Activated CD4-positive, alpha-beta T cell treated with anti-CD3 and anti-CD28 coated beads, Interleukin-2, amount 10 ng/mL, durations not matched to agents 7 days and 5 days (primary cell): ENCODE measurements at regions not wholly inside any gene's neighbourhood (a gene's known extent, or its start where the extent isn't known, plus 50 kb on each side); places are given as distances from the start of the nearest gene placed in this dataset.

Source experiments
- CTCF ChIA-PET: fragments of 350-600 bp; sonication (Branson Sonifier 250); formaldehyde crosslinking; loops from one replicate; lab custom pipeline; 2021; ENCODE audit warnings: antibody characterized with exemption; lab: Charles Lee
- POLR2A ChIA-PET: fragments of 350-600 bp; sonication (Branson Sonifier 250); formaldehyde crosslinking; loops from one replicate; lab custom pipeline; 2021; ENCODE audit warnings: antibody characterized with exemption; lab: Charles Lee
- DNase-seq: peaks from one replicate; pipeline ENCODE4 v3.0.0-alpha.2; 2020
- H3K27ac Mint-ChIP-seq: one replicate; pipeline ENCODE4 v1.8.0; 2021; ENCODE audit warnings: mild to moderate bottlenecking, moderate library complexity, mixed read lengths
- H3K27me3 Mint-ChIP-seq: one replicate; pipeline ENCODE4 v1.8.0; 2021; ENCODE audit warnings: mixed read lengths
- H3K36me3 Mint-ChIP-seq: one replicate; pipeline ENCODE4 v1.8.0; 2021; ENCODE audit warnings: low read depth, mixed read lengths
- H3K4me1 Mint-ChIP-seq: one replicate; pipeline ENCODE4 v1.8.0; 2021; ENCODE audit warnings: mixed read lengths
- H3K4me3 Mint-ChIP-seq: one replicate; pipeline ENCODE4 v1.8.0; 2021; ENCODE audit warnings: mild to moderate bottlenecking, moderate library complexity, mixed read lengths
- H3K9me3 Mint-ChIP-seq: one replicate; pipeline ENCODE4 v1.8.0; 2021; ENCODE audit warnings: mixed read lengths

DNA sequence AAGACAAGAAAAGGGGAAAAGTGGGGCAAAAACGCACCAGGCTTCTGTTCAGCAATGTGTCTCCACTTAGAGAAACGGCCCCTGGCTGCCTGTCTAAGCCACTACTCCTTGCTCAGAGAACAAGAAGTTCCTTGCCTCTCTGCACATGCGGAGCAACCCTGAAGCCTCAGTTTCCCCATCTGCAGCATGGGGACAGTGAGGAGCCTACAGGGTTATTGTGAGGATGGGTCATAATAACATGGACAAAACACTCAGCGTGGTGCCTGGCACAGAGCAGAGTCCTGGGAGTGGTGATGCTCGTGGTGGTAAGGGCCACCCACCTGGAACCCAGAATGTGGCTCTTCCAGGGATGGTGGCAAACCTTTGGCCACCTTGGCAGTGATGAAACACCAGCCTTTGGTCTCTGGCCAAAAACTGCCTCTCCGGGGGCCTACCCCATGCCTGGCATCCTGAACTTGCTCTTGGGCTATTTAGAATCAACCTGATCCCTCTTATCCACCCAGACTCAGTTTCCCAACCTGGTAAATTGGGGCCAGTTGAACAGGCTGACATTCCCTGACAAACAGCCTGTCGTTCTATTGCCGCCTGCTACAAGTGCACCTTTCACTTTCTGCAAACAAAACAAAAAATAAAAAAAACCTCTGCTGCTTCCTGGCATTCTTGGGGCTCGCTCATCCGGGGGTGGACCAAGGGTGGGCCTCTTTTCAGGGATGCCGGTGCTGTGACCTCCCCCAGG lies 56.5 kb upstream of the DLK1 start:
- Mint-ChIP-seq H3K27ac (no peak overlapping the region), H3K27me3 (peaks cover 39% of the 10 kb centered on the region), H3K4me3 (no peak overlapping the region), H3K4me1 (no peaks in the 10 kb centered on the region), H3K36me3 (no peaks in the 10 kb centered on the region), H3K9me3 (no peaks in the 10 kb centered on the region)
- ChIA-PET POLR2A (no interaction called here), CTCF (interaction anchor here (1.3 kb wide), 1 partner anchor 24 kb away, joined by 3 read pairs; no protein-coding TSS in a partner anchor)
- DNase-seq = no peak

DNA sequence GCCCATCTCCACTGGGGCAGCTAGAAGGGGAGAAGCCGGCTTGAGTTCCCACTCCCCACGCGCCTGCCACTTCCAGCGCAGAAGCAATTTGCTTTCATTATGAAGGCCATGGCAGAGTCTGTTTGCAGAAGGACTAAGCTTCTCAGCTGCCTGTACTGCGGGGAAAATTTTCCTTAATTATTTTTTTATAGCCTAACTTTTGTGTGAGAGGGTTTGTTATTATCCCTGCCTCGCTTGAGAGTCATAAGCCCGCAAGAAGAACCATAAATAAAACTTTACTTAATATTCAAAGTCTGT lies 56.0 kb upstream of the DLK1 start:
- Mint-ChIP-seq H3K4me1 (no peaks in the 10 kb centered on the region), H3K27me3 (peaks cover 41% of the 10 kb centered on the region), H3K4me3 (no peak overlapping the region), H3K9me3 (no peaks in the 10 kb centered on the region), H3K36me3 (no peaks in the 10 kb centered on the region), H3K27ac (no peak overlapping the region)
- ChIA-PET POLR2A (no interaction called here), CTCF (interaction anchor here (1.3 kb wide), 1 partner anchor 25 kb away, joined by 3 read pairs; no protein-coding TSS in a partner anchor)
- no peak for DNase-seq

DNA sequence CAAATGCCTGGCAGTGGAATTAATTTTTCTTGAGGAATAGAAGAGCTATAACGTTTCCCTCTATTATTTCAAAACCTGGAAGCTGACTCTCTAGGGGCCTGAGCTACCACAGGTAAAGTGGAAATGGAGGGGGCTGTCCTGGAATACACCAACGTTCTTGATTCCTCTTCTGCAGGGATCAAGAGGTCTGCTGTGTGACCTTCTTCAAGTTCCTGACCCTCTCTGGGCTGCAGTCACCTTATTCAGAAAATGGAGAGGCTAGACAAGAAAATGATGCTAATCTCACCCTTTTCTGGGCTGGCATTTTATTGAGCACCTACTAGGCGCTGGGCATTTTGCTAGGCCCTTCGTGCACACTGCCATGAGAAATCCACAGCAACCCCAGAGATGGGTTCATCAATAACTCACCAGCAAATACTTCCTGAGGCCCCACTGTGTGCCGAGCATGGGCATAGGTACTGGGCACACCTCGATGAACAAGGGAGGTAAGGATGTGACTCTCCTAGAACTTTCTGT lies 55.2 kb upstream of the DLK1 start:
- Mint-ChIP-seq H3K36me3 (no peaks in the 10 kb centered on the region), H3K9me3 (no peaks in the 10 kb centered on the region), H3K27ac (no peak overlapping the region), H3K4me3 (no peak overlapping the region), H3K4me1 (no peaks in the 10 kb centered on the region), H3K27me3 (peaks cover 41% of the 10 kb centered on the region)
- DNase-seq = no peak
- ChIA-PET POLR2A (no interaction called here), CTCF (interaction anchor here (1.3 kb wide), 1 partner anchor 26 kb away, joined by 3 read pairs; no protein-coding TSS in a partner anchor)

DNA sequence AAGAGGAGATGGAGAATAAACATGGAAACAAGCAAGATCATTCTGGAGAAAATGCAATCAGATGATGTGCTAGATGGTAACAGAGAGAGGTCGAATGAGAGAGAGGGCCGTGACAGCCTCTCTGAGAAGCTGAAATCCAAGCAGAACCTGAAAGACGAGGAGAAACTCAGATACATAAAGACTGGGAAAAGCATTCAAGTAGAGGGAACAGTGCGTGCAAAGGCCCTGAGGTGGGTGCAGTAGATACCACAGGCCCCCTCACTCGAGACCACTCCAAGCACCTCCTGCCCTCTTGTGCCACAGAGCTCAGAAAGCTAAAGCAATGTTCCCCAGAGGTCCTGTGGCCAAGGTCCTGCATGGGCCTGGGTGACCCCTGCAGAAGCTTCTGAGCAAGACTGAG lies 54.8 kb upstream of the DLK1 start:
- ChIA-PET POLR2A (no interaction called here), CTCF (interaction anchor here (1.3 kb wide), 1 partner anchor 26 kb away, joined by 3 read pairs; no protein-coding TSS in a partner anchor)
- H3K4me3 Mint-ChIP-seq = no peak overlapping the region
- H3K4me1 Mint-ChIP-seq = no peaks in the 10 kb centered on the region
- H3K36me3 Mint-ChIP-seq = no peaks in the 10 kb centered on the region
- H3K9me3 Mint-ChIP-seq = no peaks in the 10 kb centered on the region
- H3K27ac Mint-ChIP-seq = no peak overlapping the region
- peaks cover 41% of the 10 kb centered on the region for H3K27me3 Mint-ChIP-seq
- DNase-seq = no peak

GRCh38 chr14:100673085-100673806 lies 53.4 kb upstream of the DLK1 start:
- ChIA-PET CTCF (interaction anchor here (1.2 to 2.0 kb wide), 3 partner anchors 9 to 136 kb away, joined by 3 to 10 read pairs (median 5); no protein-coding TSS in a partner anchor), POLR2A (no interaction called here)
- Mint-ChIP-seq H3K4me3 (no peak overlapping the region), H3K36me3 (no peaks in the 10 kb centered on the region), H3K27me3 (peaks cover 41% of the 10 kb centered on the region), H3K9me3 (no peaks in the 10 kb centered on the region), H3K27ac (no peak overlapping the region), H3K4me1 (no peaks in the 10 kb centered on the region)
- DNase-seq = no peak

GRCh38 chr14:100673807-100674154 lies 52.9 kb upstream of the DLK1 start:
- ChIA-PET CTCF (interaction anchor here (1.2 to 2.0 kb wide), 3 partner anchors 8 to 136 kb away, joined by 3 to 10 read pairs (median 5); no protein-coding TSS in a partner anchor), POLR2A (no interaction called here)
- Mint-ChIP-seq H3K27ac (no peak overlapping the region), H3K27me3 (peaks cover 41% of the 10 kb centered on the region), H3K4me1 (no peaks in the 10 kb centered on the region), H3K36me3 (no peaks in the 10 kb centered on the region), H3K4me3 (no peak overlapping the region), H3K9me3 (no peaks in the 10 kb centered on the region)
- DNase-seq = no peak

GRCh38 chr14:100674428-100674827 lies 52.3 kb upstream of the DLK1 start:
- ChIA-PET POLR2A (no interaction called here), CTCF (interaction anchor here (1.2 to 2.0 kb wide), 2 partner anchors 12 to 137 kb away, joined by 3 to 10 read pairs; no protein-coding TSS in a partner anchor)
- Mint-ChIP-seq H3K36me3 (no peaks in the 10 kb centered on the region), H3K4me1 (no peaks in the 10 kb centered on the region), H3K27me3 (peaks cover 40% of the 10 kb centered on the region), H3K9me3 (no peaks in the 10 kb centered on the region), H3K27ac (no peak overlapping the region), H3K4me3 (no peak overlapping the region)
- no peak for DNase-seq

- Mint-ChIP-seq H3K27ac (no peak overlapping the region), H3K9me3 (no peaks in the 10 kb centered on the region), H3K36me3 (no peaks in the 10 kb centered on the region), H3K27me3 (peaks cover 35% of the 10 kb centered on the region), H3K4me3 (no peak overlapping the region), H3K4me1 (no peaks in the 10 kb centered on the region)
- ChIA-PET CTCF (no interaction called here), POLR2A (no interaction called here)
- no peak for DNase-seq
These were observed 51.6 kb upstream of the DLK1 start for GRCh38 chr14:100674897-100675619.

DNA sequence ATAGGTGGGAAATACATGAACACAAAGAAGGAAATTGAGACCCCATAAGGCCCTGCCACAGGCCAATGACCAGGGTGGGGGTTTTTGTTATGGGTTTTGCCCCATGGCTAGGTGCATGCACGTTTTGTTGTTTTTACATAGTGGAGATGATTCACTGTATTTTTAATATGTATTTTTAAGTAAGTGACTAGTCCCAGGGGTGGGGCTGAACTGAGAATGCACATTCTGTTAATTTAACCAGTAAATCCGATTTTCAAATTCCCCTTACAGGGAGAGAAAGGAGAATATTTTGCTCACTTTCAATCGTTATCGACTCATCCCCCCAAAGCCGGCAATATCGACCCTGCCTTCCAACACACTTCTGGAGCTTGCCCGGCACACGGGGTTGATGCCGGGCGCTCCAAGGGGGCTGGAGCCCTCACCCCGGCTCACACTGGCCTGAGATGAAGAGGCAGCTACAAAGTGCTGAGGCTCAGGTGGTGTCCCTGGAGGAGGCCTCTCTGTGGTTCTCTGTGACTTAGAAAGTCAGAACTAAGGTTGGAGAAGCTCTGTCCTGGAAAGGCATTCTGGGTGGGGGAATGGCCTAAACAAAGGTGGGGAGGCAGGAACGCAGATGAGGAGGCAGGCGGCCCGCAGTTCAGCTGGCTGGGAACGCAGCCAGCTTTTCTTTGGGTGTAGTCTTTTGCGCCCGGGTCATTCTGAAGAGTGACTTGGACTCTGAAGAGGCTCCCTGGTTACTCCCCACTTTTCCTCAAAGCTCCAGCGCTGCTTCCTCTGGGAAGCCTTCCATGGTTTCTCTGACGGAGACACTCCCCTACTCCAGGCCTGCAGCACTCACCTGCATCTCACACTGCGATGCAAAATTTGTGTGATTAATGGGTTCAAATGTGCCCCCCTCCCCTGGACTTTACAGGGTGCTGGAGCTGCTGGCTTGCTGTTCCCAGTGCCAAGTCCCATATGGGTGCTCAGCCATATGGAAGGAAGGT lies 50.7 kb upstream of the DLK1 start:
- Mint-ChIP-seq H3K4me1 (no peaks in the 10 kb centered on the region), H3K27ac (no peak overlapping the region), H3K27me3 (peaks cover 34% of the 10 kb centered on the region), H3K9me3 (no peaks in the 10 kb centered on the region), H3K4me3 (no peak overlapping the region), H3K36me3 (no peaks in the 10 kb centered on the region)
- DNase-seq = no peak
- ChIA-PET CTCF (interaction anchor here (0.8 to 1.3 kb wide), 2 partner anchors 12 to 39 kb away, joined by 3 read pairs; no protein-coding TSS in a partner anchor), POLR2A (no interaction called here)
